ENCODE measurements at regions not wholly inside any gene's neighbourhood (a gene's known extent, or its start where the extent isn't known, plus 50 kb on each side); places are given as distances from the start of the nearest gene placed in this dataset.

DNA sequence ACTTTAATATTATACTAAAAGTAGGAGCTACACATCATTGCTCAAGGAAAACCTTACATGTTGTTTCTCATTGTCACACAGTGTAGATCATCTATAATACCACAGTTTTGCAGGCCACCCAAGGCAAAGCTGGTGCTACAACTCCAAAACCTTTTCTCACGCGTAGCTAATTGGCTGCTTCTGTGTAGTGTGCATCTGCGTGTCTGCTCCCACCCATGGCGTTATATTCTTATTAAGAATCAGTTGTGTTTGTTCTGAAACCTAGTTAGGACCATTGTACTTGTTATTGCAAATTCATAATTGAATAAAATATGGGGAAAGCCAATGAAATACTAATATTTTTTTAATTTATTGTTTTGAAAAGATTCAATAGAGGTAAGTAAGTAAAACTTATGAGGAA, 83.9 kb downstream of the RBM43 start:
- TF ChIP-seq, protein P1, sequence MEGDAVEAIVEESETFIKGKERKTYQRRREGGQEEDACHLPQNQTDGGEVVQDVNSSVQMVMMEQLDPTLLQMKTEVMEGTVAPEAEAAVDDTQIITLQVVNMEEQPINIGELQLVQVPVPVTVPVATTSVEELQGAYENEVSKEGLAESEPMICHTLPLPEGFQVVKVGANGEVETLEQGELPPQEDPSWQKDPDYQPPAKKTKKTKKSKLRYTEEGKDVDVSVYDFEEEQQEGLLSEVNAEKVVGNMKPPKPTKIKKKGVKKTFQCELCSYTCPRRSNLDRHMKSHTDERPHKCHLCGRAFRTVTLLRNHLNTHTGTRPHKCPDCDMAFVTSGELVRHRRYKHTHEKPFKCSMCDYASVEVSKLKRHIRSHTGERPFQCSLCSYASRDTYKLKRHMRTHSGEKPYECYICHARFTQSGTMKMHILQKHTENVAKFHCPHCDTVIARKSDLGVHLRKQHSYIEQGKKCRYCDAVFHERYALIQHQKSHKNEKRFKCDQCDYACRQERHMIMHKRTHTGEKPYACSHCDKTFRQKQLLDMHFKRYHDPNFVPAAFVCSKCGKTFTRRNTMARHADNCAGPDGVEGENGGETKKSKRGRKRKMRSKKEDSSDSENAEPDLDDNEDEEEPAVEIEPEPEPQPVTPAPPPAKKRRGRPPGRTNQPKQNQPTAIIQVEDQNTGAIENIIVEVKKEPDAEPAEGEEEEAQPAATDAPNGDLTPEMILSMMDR (IDR thresholded peaks at IDR 0.05; ENCODE audit: insufficient read depth, low read length) = no peak
- TF ChIP-seq, protein P2, sequence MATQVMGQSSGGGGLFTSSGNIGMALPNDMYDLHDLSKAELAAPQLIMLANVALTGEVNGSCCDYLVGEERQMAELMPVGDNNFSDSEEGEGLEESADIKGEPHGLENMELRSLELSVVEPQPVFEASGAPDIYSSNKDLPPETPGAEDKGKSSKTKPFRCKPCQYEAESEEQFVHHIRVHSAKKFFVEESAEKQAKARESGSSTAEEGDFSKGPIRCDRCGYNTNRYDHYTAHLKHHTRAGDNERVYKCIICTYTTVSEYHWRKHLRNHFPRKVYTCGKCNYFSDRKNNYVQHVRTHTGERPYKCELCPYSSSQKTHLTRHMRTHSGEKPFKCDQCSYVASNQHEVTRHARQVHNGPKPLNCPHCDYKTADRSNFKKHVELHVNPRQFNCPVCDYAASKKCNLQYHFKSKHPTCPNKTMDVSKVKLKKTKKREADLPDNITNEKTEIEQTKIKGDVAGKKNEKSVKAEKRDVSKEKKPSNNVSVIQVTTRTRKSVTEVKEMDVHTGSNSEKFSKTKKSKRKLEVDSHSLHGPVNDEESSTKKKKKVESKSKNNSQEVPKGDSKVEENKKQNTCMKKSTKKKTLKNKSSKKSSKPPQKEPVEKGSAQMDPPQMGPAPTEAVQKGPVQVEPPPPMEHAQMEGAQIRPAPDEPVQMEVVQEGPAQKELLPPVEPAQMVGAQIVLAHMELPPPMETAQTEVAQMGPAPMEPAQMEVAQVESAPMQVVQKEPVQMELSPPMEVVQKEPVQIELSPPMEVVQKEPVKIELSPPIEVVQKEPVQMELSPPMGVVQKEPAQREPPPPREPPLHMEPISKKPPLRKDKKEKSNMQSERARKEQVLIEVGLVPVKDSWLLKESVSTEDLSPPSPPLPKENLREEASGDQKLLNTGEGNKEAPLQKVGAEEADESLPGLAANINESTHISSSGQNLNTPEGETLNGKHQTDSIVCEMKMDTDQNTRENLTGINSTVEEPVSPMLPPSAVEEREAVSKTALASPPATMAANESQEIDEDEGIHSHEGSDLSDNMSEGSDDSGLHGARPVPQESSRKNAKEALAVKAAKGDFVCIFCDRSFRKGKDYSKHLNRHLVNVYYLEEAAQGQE (IDR thresholded peaks at IDR 0.05; ENCODE audit: insufficient replicate concordance, low read depth) = no peak
